ENCODE measurements at regions not wholly inside any gene's neighbourhood (a gene's known extent, or its start where the extent isn't known, plus 50 kb on each side); places are given as distances from the start of the nearest gene placed in this dataset.

DNA sequence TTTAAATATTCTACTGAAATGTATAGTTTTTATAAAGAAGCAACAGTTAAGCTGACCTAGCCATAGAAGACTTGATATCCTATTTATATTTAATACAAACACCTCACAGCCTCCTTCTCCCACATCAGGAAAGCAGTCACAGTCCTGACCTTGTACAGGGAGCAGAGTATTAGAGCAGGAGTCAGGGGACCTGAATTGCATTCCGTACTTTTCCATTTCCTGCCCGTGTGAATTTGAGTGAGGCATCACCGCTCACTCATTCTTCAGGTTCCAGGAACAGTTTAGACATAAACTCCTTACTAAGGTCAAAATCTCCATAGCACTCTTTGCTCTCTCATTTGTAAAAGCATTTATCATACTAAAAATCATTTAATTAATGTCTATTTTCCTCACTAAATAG is 482.5 kb upstream of the FAT3 start:
- POLR2A ChIA-PET = no interaction called here
- CTCF ChIA-PET = no interaction called here
- no peak for DNase-seq (ENCODE audit: extremely low spot score)
- TF ChIP-seq, protein P1, sequence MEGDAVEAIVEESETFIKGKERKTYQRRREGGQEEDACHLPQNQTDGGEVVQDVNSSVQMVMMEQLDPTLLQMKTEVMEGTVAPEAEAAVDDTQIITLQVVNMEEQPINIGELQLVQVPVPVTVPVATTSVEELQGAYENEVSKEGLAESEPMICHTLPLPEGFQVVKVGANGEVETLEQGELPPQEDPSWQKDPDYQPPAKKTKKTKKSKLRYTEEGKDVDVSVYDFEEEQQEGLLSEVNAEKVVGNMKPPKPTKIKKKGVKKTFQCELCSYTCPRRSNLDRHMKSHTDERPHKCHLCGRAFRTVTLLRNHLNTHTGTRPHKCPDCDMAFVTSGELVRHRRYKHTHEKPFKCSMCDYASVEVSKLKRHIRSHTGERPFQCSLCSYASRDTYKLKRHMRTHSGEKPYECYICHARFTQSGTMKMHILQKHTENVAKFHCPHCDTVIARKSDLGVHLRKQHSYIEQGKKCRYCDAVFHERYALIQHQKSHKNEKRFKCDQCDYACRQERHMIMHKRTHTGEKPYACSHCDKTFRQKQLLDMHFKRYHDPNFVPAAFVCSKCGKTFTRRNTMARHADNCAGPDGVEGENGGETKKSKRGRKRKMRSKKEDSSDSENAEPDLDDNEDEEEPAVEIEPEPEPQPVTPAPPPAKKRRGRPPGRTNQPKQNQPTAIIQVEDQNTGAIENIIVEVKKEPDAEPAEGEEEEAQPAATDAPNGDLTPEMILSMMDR (IDR thresholded peaks at IDR 0.05; ENCODE audit: control extremely low read depth, extremely low read depth, low read depth, missing control alignments) = no peak

DNA sequence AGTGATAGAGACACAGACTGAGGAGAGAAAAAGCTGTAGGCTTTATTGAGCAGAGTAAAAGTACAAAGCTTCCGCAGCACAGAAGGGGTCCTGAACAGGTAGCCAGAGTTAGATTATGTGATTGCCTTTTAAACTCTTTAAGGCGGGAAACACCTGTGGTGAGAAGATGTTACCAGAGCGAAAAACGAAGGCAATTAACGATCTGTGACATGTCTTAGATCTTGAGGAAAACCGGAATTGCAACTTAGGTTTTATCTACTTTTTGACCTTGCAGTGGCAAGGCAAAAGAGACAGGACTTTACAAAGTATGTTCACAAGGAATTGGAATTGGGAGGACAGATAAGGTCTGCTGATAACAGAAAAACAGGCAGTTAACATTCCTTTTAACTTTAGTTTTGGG is 493.6 kb upstream of the FAT3 start:
- DNase-seq (ENCODE audit: extremely low spot score) = no peak
- ChIA-PET POLR2A (no interaction called here), CTCF (no interaction called here)
- TF ChIP-seq, protein P1 (IDR thresholded peaks at IDR 0.05; ENCODE audit: control extremely low read depth, extremely low read depth, low read depth, missing control alignments) = no peak

- no peak for DNase-seq (ENCODE audit: extremely low spot score)
- TF ChIP-seq, protein P1 (IDR thresholded peaks at IDR 0.05; ENCODE audit: control extremely low read depth, extremely low read depth, low read depth, missing control alignments) = no peak
- CTCF ChIA-PET = no interaction called here
- POLR2A ChIA-PET = no interaction called here
Measured at GRCh38 chr11:91730620-91731019, 494.0 kb upstream of the FAT3 start.

GRCh38 chr11:91730057-91730456 is 494.6 kb upstream of the FAT3 start:
- ChIA-PET CTCF (interaction anchor here (0.8 kb wide), 1 partner anchor 18 kb away, joined by 3 read pairs; no protein-coding TSS in a partner anchor), POLR2A (no interaction called here)
- TF ChIP-seq, protein P1 (IDR thresholded peaks at IDR 0.05; ENCODE audit: control extremely low read depth, extremely low read depth, low read depth, missing control alignments) = no peak
- DNase-seq (ENCODE audit: extremely low spot score) = no peak

DNA sequence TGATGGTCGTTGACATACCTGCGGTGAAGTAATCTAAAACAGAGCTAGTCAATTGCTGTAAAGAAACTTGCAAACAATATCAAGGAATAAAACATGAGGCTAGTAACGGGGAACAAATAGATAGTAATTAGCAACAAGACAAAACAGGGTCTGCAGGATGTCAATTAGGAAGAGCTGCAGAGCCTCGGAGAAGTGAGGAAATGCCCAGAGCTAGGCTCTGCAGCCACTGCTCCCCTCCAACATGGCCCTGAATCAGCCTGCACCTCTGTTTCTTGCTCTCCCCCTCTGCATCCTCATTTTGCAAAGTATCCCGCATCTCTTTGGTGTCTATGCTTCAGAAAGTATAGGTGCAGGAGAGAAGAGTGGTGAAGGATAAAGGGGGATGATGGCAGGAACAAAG is 507.4 kb upstream of the FAT3 start:
- TF ChIP-seq, protein P1 (IDR thresholded peaks at IDR 0.05; ENCODE audit: control extremely low read depth, extremely low read depth, low read depth, missing control alignments) = no peak
- ChIA-PET CTCF (no interaction called here), POLR2A (no interaction called here)
- DNase-seq (ENCODE audit: extremely low spot score) = no peak

DNA sequence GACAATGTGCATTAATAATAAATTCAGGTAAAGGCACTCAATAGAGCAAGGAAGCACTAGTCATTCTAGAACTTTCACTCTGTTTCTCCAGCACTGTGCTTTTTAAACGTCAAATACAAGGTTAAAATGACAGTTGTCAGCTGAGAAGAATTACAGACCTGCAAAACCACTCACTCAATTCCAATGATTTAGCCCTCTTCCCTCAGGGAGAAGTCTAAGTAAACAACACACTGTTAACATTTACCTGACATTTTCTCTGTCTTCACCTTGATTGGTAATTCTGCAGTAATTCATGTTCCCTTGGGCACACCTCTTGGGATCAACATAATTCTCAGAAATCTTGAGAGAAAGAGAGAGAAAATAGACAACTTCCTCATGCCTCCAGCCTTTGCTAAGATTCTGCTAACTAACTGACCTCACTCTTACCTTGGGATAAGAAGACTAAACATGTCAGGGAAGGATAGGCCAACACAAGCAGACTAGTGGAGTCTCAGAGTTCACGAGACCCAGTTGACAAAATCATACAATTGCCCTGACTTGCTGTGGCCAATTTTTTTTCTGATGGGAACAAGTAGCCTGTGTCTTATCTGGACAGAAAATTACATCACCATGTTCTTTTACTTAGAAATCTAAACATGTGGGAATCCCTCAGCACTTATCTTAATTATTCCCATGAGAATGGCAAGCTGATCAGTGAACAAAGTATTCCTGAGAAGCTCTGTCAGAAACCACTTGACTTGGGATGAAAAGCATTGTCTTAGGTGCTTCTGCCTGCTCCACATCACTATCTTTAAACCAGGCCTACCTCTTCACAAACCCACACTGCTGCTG is 516.8 kb upstream of the FAT3 start:
- CTCF ChIA-PET = no interaction called here
- TF ChIP-seq, protein P1 (IDR thresholded peaks at IDR 0.05; ENCODE audit: control extremely low read depth, extremely low read depth, low read depth, missing control alignments) = no peak
- POLR2A ChIA-PET = no interaction called here
- DNase-seq (ENCODE audit: extremely low spot score) = no peak

Data from GM10248 (cell line).